ENCODE measurements at regions not wholly inside any gene's neighbourhood (a gene's known extent, or its start where the extent isn't known, plus 50 kb on each side); places are given as distances from the start of the nearest gene placed in this dataset.

DNA sequence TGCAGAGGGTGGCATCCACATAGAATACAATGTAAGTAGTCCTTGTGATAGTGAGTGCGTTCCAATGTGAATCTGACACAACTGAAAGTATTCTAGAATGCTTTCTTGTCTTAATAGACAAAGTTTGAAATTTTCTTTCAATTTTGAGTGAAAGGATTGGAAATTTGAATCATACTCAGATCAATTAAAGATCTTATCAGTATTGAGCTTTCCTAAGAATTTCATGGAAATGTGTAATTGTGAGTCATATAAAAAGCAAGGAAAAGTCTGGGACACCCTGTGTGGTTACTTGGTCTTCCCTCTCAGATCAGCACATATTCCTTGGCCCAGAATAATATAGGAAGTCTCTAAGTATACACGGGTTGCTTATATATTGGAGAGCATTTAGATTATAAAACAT, 99.1 kb downstream of the MBL2 start:
- ATAC-seq (ENCODE audit: low FRiP score), result no peak
- DNase-seq (ENCODE audit: low spot score), result no peak
- TF ChIP-seq, protein P1, sequence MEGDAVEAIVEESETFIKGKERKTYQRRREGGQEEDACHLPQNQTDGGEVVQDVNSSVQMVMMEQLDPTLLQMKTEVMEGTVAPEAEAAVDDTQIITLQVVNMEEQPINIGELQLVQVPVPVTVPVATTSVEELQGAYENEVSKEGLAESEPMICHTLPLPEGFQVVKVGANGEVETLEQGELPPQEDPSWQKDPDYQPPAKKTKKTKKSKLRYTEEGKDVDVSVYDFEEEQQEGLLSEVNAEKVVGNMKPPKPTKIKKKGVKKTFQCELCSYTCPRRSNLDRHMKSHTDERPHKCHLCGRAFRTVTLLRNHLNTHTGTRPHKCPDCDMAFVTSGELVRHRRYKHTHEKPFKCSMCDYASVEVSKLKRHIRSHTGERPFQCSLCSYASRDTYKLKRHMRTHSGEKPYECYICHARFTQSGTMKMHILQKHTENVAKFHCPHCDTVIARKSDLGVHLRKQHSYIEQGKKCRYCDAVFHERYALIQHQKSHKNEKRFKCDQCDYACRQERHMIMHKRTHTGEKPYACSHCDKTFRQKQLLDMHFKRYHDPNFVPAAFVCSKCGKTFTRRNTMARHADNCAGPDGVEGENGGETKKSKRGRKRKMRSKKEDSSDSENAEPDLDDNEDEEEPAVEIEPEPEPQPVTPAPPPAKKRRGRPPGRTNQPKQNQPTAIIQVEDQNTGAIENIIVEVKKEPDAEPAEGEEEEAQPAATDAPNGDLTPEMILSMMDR (IDR thresholded peaks at IDR 0.05), result no peak

DNA sequence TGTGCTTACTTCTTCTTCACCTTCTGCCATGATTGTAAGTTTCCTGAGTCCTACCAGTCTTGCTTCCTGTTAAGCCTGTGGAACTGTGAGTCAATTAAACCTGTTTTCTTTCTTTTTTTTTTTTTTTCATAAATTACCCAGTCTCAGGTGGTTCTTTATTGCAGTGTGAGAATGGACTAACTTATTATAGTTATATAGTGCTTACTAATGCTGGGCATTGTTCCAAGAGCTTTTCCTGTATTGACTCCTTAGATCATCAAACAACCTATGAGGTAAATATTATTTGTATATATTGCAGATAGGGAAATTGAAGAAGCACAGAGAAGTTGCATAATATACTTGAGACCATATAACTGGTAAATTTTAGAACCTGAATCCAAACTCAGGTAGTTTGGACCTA, 98.1 kb downstream of the MBL2 start:
- DNase-seq (ENCODE audit: low spot score) (no peak), ATAC-seq (ENCODE audit: low FRiP score) (no peak)
- TF ChIP-seq, protein P1 (IDR thresholded peaks at IDR 0.05), result no peak

DNA sequence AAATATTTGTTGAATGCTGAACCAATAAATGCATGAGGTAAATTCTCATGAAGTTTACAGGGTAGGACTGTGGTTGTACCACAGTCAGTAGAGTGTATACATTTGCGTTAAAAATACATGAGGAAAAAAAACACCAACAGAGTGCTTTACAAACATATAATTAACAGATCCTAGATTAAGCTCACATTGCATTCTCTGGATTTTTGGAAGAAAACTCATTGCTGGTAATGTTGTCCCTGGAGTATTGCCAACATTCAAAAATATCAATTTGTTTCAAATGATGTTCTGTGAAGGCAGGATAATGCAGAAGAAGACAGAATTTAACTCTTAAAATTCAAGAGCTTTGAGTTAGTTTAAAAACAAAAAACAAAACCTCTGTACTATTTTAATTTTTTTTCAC, 95.5 kb downstream of the MBL2 start:
- DNase-seq (ENCODE audit: low spot score) (no peak), ATAC-seq (ENCODE audit: low FRiP score) (no peak)
- TF ChIP-seq, protein P1 (IDR thresholded peaks at IDR 0.05), result no peak

DNA sequence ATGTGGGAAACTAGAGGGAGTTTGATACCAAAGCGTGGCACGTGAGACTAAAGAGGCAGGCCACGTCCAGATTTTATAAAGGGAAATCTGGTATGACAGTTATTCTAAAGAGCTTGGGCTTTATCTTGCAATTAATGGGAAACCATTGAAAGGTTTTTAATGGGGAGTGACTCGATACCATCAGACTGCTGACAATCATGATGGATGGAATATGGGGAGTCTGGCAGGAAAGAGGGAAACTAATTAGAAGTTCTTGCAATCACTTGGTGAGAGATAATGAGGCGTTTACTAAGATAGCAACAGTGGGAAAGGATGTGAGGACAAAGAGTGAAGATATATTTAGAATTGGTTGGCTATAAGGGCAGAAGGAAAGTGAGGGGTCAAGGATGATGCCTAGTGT, 94.0 kb downstream of the MBL2 start:
- ATAC-seq (ENCODE audit: low FRiP score), result no peak
- DNase-seq (ENCODE audit: low spot score), result no peak
- TF ChIP-seq, protein P1 (IDR thresholded peaks at IDR 0.05), result no peak

DNA sequence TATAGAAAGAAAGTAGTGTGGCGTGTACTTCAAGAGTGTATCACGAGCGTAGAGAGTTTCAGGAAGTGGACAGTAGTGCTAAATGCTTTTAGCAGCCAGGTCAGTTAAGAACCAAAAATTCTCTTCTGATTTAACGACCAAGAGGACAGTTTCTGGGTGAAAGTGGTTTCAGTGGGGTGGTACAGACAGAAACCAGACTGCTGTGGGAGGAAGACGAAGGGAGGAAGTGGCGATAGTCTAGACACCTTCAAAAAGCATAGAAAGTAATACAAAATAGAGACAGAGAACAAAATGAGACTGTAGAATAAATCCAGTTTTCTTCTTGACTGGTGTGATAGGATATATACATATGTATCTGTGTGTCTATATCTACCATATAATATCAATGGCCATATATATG, 93.5 kb downstream of the MBL2 start:
- DNase-seq (ENCODE audit: low spot score) (no peak), ATAC-seq (ENCODE audit: low FRiP score) (no peak)
- TF ChIP-seq, protein P1 (IDR thresholded peaks at IDR 0.05), result no peak

DNA sequence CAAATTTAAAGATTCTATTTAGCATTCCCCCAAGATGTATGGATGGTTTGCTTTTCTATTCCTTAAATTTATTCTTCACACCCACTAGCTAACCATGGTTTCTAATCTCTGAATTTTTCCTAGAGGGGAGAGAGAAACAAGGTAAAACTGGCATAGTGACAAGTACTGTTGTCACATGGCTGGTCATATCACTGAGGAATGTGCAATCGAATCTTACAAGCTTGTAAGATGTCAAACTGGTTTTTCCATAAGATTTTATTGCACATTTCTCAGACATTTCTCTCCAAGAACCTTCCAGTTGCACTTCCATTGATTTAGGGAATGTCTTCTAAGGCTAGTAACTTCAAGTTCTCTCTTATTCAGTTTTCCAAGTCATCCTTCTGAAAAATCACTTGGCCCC, 89.8 kb downstream of the MBL2 start:
- DNase-seq (ENCODE audit: low spot score) (no peak), ATAC-seq (ENCODE audit: low FRiP score) (no peak)
- TF ChIP-seq, protein P1 (IDR thresholded peaks at IDR 0.05), result no peak

DNA sequence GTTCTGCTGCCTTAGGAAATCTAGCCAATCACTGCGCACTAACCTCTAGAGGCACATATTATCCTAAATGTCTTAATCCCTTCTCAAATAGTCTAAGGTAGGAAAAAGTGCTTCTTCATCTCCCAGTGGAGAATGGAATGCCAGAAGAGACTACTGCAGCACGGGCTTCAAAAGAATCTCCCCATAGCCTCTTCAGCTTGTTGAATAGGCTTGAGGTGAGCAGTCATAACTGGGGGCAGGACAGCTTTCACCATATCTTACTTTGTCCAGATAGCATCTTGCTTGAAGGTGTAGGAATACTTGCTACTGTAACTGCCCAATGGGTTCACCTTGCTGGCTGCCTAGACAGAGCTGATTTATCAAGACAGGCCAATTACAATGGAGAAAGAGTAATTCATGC, 88.8 kb downstream of the MBL2 start:
- no peak for ATAC-seq (ENCODE audit: low FRiP score)
- TF ChIP-seq, protein P1 (IDR thresholded peaks at IDR 0.05), result no peak
- DNase-seq (ENCODE audit: low spot score), result no peak

All from omental fat pad (tissue), 3 donors.